ENCODE measurements at regions not wholly inside any gene's neighbourhood (a gene's known extent, or its start where the extent isn't known, plus 50 kb on each side); places are given as distances from the start of the nearest gene placed in this dataset.

GRCh38 chr2:18927525-18928232, 338.3 kb upstream of the NT5C1B start:
- DNase-seq (ENCODE audit: low read depth), result no peak
- TF ChIP-seq CTCF (conservative IDR thresholded peaks at IDR 0.05; ENCODE audit: low read depth, low read length), result no peak
- H3K4me3 ChIP-seq (ENCODE audit: low read length), result no peak overlapping the region

- no peak overlapping the region for H3K4me3 ChIP-seq (ENCODE audit: low read length)
- TF ChIP-seq CTCF (conservative IDR thresholded peaks at IDR 0.05; ENCODE audit: low read depth, low read length), result no peak
- peak; percentile 52 for DNase-seq (ENCODE audit: low read depth)
Observed at GRCh38 chr2:18926631-18927524, 337.5 kb upstream of the NT5C1B start.

GRCh38 chr2:18925296-18925695, 335.9 kb upstream of the NT5C1B start:
- TF ChIP-seq CTCF (conservative IDR thresholded peaks at IDR 0.05; ENCODE audit: low read depth, low read length), result no peak
- H3K4me3 ChIP-seq (ENCODE audit: low read length), result no peak overlapping the region
- DNase-seq (ENCODE audit: low read depth), result peak; percentile 91

- no peak overlapping the region for H3K4me3 ChIP-seq (ENCODE audit: low read length)
- DNase-seq (ENCODE audit: low read depth), result no peak
- TF ChIP-seq CTCF (conservative IDR thresholded peaks at IDR 0.05; ENCODE audit: low read depth, low read length), result no peak
Observed at GRCh38 chr2:18924886-18925285, 335.5 kb upstream of the NT5C1B start.

GRCh38 chr2:18924386-18924785, 335.0 kb upstream of the NT5C1B start:
- no peak overlapping the region for H3K4me3 ChIP-seq (ENCODE audit: low read length)
- TF ChIP-seq CTCF (conservative IDR thresholded peaks at IDR 0.05; ENCODE audit: low read depth, low read length), result no peak
- no peak for DNase-seq (ENCODE audit: low read depth)

GRCh38 chr2:18922276-18922675, 332.9 kb upstream of the NT5C1B start:
- DNase-seq (ENCODE audit: low read depth), result peak; percentile 74
- TF ChIP-seq CTCF (conservative IDR thresholded peaks at IDR 0.05; ENCODE audit: low read depth, low read length), result no peak
- no peak overlapping the region for H3K4me3 ChIP-seq (ENCODE audit: low read length)

All from retinal pigment epithelial cell (primary cell).